Fibroblast of lung (primary cell): ENCODE measurements at regions not wholly inside any gene's neighbourhood (a gene's known extent, or its start where the extent isn't known, plus 50 kb on each side); places are given as distances from the start of the nearest gene placed in this dataset.

ENCODE experiments used
- DNase-seq, 2 donors: peaks; one replicate each; pipeline versions ENCODE4 v3.0.0 to v3.0.0-alpha.2; 2010; ENCODE audit warnings: low read depth in 2 of 2
- H2AFZ ChIP-seq: 2 replicates; pipeline ENCODE4 v1.5.1; 2012; ENCODE audit warnings: low read length, control low read depth, inconsistent platforms
- H3K27ac ChIP-seq: 2 replicates; pipeline ENCODE4 v1.5.1; 2011; ENCODE audit warnings: low read length, control low read depth; ENCODE audit not compliant: insufficient read depth
- H3K27me3 ChIP-seq: 2 replicates; pipeline ENCODE4 v1.5.1; 2011; ENCODE audit warnings: mild to moderate bottlenecking, low read length; ENCODE audit not compliant: control insufficient read depth, insufficient read depth
- H3K36me3 ChIP-seq: 2 replicates; pipeline ENCODE4 v1.5.1; 2011; ENCODE audit warnings: low read length; ENCODE audit not compliant: control insufficient read depth, insufficient read depth
- H3K4me1 ChIP-seq: 2 replicates; pipeline ENCODE4 v1.5.1; 2011; ENCODE audit warnings: low read length; ENCODE audit not compliant: control insufficient read depth, insufficient read depth; ENCODE audit errors: extremely low read depth
- H3K4me2 ChIP-seq: 2 replicates; pipeline ENCODE4 v1.5.1; 2011; ENCODE audit warnings: low read length, control low read depth; ENCODE audit not compliant: insufficient read depth; ENCODE audit errors: extremely low read depth
- H3K4me3 ChIP-seq, 4 experiments: fragments of 200-600 bp in 1 of 4; sonication (generic) in 1 of 4; replicated peaks in 1 of 4; 2 replicates each; pipeline ENCODE4 v1.5.1; 2011 to 2016; ENCODE audit warnings: low read length in 4 of 4, low read depth in 3 of 4, mild to moderate bottlenecking in 3 of 4, control low read depth in 2 of 4, inconsistent platforms in 1 of 4, mixed read lengths in 1 of 4; ENCODE audit not compliant: insufficient read depth in 1 of 4; ENCODE audit errors: control extremely low read depth in 1 of 4
- H3K79me2 ChIP-seq: 2 replicates; pipeline ENCODE4 v1.5.1; 2012; ENCODE audit warnings: mild to moderate bottlenecking, low read length, inconsistent platforms; ENCODE audit not compliant: control insufficient read depth, insufficient read depth
- H3K9ac ChIP-seq: 2 replicates; pipeline ENCODE4 v1.5.1; 2011; ENCODE audit warnings: mild to moderate bottlenecking, low read length, control low read depth; ENCODE audit not compliant: insufficient read depth
- H3K9me3 ChIP-seq: 2 replicates; pipeline ENCODE4 v1.5.1; 2012; ENCODE audit warnings: low read depth, low read length; ENCODE audit not compliant: control insufficient read depth, insufficient read depth
- H4K20me1 ChIP-seq: 2 replicates; pipeline ENCODE4 v1.5.1; 2011; ENCODE audit warnings: low read length; ENCODE audit not compliant: control insufficient read depth, insufficient read depth; ENCODE audit errors: extremely low read depth
- EZH2 ChIP-seq: IDR thresholded peaks from 2 replicates; pipeline ENCODE4 v1.5.1; 2012; ENCODE audit warnings: low read length, control low read depth, mild to moderate bottlenecking; ENCODE audit errors: missing control alignments
- TF ChIP-seq, protein P1 (sequence below), 2 donors: IDR thresholded peaks in 1 of 2; conservative IDR thresholded peaks in 1 of 2; 1 replicate in 1 of 2; 2 replicates in 1 of 2; pipeline ENCODE4 v1.5.1; 2011 to 2012; ENCODE audit warnings: low read length in 2 of 2, control low read depth in 1 of 2, inconsistent platforms in 1 of 2, low read depth in 1 of 2, mild to moderate bottlenecking in 1 of 2

DNA sequence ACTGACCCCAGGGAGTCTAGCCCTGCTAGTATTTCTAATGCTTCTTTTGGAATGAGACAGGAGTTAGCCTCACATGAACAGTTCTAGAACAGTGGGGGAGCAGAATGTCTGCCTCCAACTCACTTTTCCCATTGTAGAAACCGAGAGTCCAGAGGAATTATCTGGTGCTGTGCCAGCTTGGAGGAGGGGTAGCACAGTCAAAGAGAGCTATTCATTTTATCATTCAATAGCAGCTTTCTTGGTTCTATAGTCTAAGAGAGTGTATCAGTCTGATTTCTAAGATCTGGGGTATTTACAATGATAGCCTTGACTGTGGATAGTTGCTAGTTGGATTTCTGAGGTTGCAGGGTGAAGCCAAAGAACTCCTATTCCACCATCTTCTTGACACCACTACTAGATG is 448.2 kb downstream of the RFPL4B start:
- H3K27ac ChIP-seq = no peak overlapping the region
- DNase-seq = no peak
- H3K27me3 ChIP-seq = no peaks in the 10 kb centered on the region
- H3K4me2 ChIP-seq = no peak overlapping the region
- TF ChIP-seq, protein P1, sequence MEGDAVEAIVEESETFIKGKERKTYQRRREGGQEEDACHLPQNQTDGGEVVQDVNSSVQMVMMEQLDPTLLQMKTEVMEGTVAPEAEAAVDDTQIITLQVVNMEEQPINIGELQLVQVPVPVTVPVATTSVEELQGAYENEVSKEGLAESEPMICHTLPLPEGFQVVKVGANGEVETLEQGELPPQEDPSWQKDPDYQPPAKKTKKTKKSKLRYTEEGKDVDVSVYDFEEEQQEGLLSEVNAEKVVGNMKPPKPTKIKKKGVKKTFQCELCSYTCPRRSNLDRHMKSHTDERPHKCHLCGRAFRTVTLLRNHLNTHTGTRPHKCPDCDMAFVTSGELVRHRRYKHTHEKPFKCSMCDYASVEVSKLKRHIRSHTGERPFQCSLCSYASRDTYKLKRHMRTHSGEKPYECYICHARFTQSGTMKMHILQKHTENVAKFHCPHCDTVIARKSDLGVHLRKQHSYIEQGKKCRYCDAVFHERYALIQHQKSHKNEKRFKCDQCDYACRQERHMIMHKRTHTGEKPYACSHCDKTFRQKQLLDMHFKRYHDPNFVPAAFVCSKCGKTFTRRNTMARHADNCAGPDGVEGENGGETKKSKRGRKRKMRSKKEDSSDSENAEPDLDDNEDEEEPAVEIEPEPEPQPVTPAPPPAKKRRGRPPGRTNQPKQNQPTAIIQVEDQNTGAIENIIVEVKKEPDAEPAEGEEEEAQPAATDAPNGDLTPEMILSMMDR (conservative IDR thresholded peaks at IDR 0.05 in 1 of 2, IDR thresholded peaks at IDR 0.05 in 1 of 2; ENCODE audit: low read depth in 1 of 2, low read length in 2 of 2) = no peak
- no peak for TF ChIP-seq EZH2
- H3K36me3 ChIP-seq = no peaks in the 10 kb centered on the region
- no peaks in the 10 kb centered on the region for H3K79me2 ChIP-seq
- no peaks in the 10 kb centered on the region for H4K20me1 ChIP-seq
- H3K4me1 ChIP-seq = peaks cover under 1% of the 10 kb centered on the region
- no peak overlapping the region for H3K4me3 ChIP-seq
- no peaks in the 10 kb centered on the region for H3K9me3 ChIP-seq
- no peak overlapping the region for H2AFZ ChIP-seq
- H3K9ac ChIP-seq = no peak overlapping the region

DNA sequence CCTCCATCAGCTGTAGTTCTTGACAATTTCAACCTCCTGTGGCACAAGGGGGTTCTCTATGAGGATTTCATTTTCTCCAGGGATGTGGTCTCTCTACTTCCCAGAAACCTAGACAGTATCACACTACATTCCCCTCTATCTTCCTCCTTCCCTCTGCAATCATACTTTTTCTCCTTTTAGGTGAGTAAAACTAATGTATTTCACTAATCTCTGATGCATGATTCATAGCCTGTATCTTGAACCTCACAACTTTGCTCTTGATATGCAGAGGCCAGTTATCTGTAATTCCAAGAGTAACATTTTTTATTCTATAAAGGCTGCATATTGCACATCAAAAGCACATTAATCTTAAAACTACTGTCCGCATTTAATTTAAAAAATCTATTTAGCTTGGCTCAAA is 449.6 kb downstream of the RFPL4B start:
- no peaks in the 10 kb centered on the region for H3K9me3 ChIP-seq
- H4K20me1 ChIP-seq = no peaks in the 10 kb centered on the region
- H3K27me3 ChIP-seq = no peaks in the 10 kb centered on the region
- no peaks in the 10 kb centered on the region for H3K36me3 ChIP-seq
- H2AFZ ChIP-seq = no peak overlapping the region
- TF ChIP-seq, protein P1 (conservative IDR thresholded peaks at IDR 0.05 in 1 of 2, IDR thresholded peaks at IDR 0.05 in 1 of 2; ENCODE audit: low read depth in 1 of 2, low read length in 2 of 2) = no peak
- no peak for TF ChIP-seq EZH2
- H3K4me2 ChIP-seq = no peak overlapping the region
- H3K27ac ChIP-seq = no peak overlapping the region
- no peaks in the 10 kb centered on the region for H3K79me2 ChIP-seq
- peaks cover 5% of the 10 kb centered on the region for H3K4me1 ChIP-seq
- DNase-seq = peak in 1 of 2 donors; percentile 45
- H3K4me3 ChIP-seq = no peak overlapping the region
- H3K9ac ChIP-seq = no peak overlapping the region

DNA sequence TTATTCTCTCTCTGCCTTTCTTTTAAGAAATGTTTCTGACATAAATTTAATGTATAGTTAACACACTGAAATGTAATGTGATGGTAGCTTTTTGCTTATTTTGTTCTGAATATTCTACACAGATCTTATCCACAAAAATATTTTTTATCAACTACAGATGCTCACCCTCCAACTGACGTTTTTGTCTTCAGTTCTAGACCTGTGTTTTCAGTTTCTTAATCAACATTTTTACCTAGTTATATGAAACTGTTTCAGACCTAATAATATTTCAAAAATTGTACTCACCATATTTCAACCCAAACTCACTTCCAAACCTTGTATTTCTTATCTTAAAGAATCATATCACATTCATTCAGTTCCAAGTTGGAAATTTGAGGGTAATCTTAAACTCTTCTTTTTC is 452.8 kb downstream of the RFPL4B start:
- Histone ChIP-seq H3K36me3 (no peaks in the 10 kb centered on the region), H3K4me1 (peaks cover 8% of the 10 kb centered on the region), H3K9me3 (no peaks in the 10 kb centered on the region), H3K79me2 (no peaks in the 10 kb centered on the region), H4K20me1 (no peaks in the 10 kb centered on the region), H2AFZ (peak overlapping the region; percentile 5), H3K4me2 (no peak overlapping the region), H3K27me3 (no peaks in the 10 kb centered on the region), H3K9ac (no peak overlapping the region), H3K4me3 (no peak overlapping the region), H3K27ac (no peak overlapping the region)
- TF ChIP-seq, protein P1 (conservative IDR thresholded peaks at IDR 0.05 in 1 of 2, IDR thresholded peaks at IDR 0.05 in 1 of 2; ENCODE audit: low read depth in 1 of 2, low read length in 2 of 2) = no peak
- TF ChIP-seq EZH2 = no peak
- DNase-seq = no peak
